GM12891 (cell line): ENCODE measurements at regions not wholly inside any gene's neighbourhood (a gene's known extent, or its start where the extent isn't known, plus 50 kb on each side); places are given as distances from the start of the nearest gene placed in this dataset.
"Not testable (repeated sequence)": the region's sequence is repeated elsewhere in the genome, so short reads cannot be mapped to it uniquely, and the experiment has no call there.

Experiments used
- POLR2A ChIP-seq: IDR thresholded peaks from 2 replicates; pipeline ENCODE4 v1.6.1; 2011; ENCODE audit warnings: low read depth, low read length, control low read depth
- POLR2AphosphoS5 ChIP-seq: IDR thresholded peaks from 2 replicates; pipeline ENCODE4 v1.6.1; 2011; ENCODE audit warnings: low read depth, low read length, control low read depth
- TAF1 ChIP-seq: IDR thresholded peaks from 2 replicates; pipeline ENCODE4 v1.6.1; 2011; ENCODE audit warnings: low read depth, low read length, control low read depth

- TF ChIP-seq POLR2AphosphoS5, TAF1, POLR2A: not testable (repeated sequence)
Observed at GRCh38 chr12:90542852-90543251, 412.1 kb downstream of the CCER1 start.
